ENCODE measurements at regions not wholly inside any gene's neighbourhood (a gene's known extent, or its start where the extent isn't known, plus 50 kb on each side); places are given as distances from the start of the nearest gene placed in this dataset.

- TF ChIP-seq CTCF (IDR thresholded peaks at IDR 0.05; ENCODE audit: insufficient read depth, low read length, missing control alignments): no peak
- ChIA-PET POLR2A (no interaction called here), CTCF (no interaction called here)
- H3K4me3 ChIP-seq (ENCODE audit: low read depth, low read length): no peak overlapping the region
- DNase-seq (ENCODE audit: low read depth, low spot score): no peak
Observed at GRCh38 chrX:20670611-20671010, 403.9 kb upstream of the RPS6KA3 start.

- no peak overlapping the region for H3K4me3 ChIP-seq (ENCODE audit: low read depth, low read length)
- ChIA-PET POLR2A (no interaction called here), CTCF (no interaction called here)
- no peak for DNase-seq (ENCODE audit: low read depth, low spot score)
- no peak for TF ChIP-seq CTCF (IDR thresholded peaks at IDR 0.05; ENCODE audit: insufficient read depth, low read length, missing control alignments)
Observed at GRCh38 chrX:20668550-20668949, 401.8 kb upstream of the RPS6KA3 start.

- CTCF ChIA-PET: no interaction called here
- no peak for DNase-seq (ENCODE audit: low read depth, low spot score)
- POLR2A ChIA-PET: no interaction called here
- no peak overlapping the region for H3K4me3 ChIP-seq (ENCODE audit: low read depth, low read length)
- TF ChIP-seq CTCF (IDR thresholded peaks at IDR 0.05; ENCODE audit: insufficient read depth, low read length, missing control alignments): no peak
Observed at GRCh38 chrX:20666331-20666730, 399.6 kb upstream of the RPS6KA3 start.

GRCh38 chrX:20665481-20665880 lies 398.8 kb upstream of the RPS6KA3 start:
- no peak overlapping the region for H3K4me3 ChIP-seq (ENCODE audit: low read depth, low read length)
- POLR2A ChIA-PET: no interaction called here
- CTCF ChIA-PET: no interaction called here
- no peak for TF ChIP-seq CTCF (IDR thresholded peaks at IDR 0.05; ENCODE audit: insufficient read depth, low read length, missing control alignments)
- DNase-seq (ENCODE audit: low read depth, low spot score): peak; percentile 1

- TF ChIP-seq CTCF (IDR thresholded peaks at IDR 0.05; ENCODE audit: insufficient read depth, low read length, missing control alignments): no peak
Observed at GRCh38 chrX:20664774-20665173, 398.1 kb upstream of the RPS6KA3 start.

GRCh38 chrX:20664131-20664530 lies 397.4 kb upstream of the RPS6KA3 start:
- no peak overlapping the region for H3K4me3 ChIP-seq (ENCODE audit: low read depth, low read length)
- ChIA-PET CTCF (no interaction called here), POLR2A (no interaction called here)
- DNase-seq (ENCODE audit: low read depth, low spot score): no peak
- TF ChIP-seq CTCF (IDR thresholded peaks at IDR 0.05; ENCODE audit: insufficient read depth, low read length, missing control alignments): no peak

More at GRCh38 chrX:20664774-20665173, 398.1 kb upstream of the RPS6KA3 start:
- CTCF ChIA-PET: no interaction called here
- DNase-seq (ENCODE audit: low read depth, low spot score): no peak
- POLR2A ChIA-PET: no interaction called here
- H3K4me3 ChIP-seq (ENCODE audit: low read depth, low read length): no peak overlapping the region
